HL-60 (cell line): ENCODE measurements at regions not wholly inside any gene's neighbourhood (a gene's known extent, or its start where the extent isn't known, plus 50 kb on each side); places are given as distances from the start of the nearest gene placed in this dataset.

Experiments
- GABPA ChIP-seq: IDR thresholded peaks from 2 replicates; pipeline ENCODE4 v1.6.1; 2012; ENCODE audit warnings: low read depth
- POLR2AphosphoS5 ChIP-seq: IDR thresholded peaks from 2 replicates; pipeline ENCODE4 v1.6.1; 2012; ENCODE audit warnings: low read depth
- TF ChIP-seq, protein P1 (sequence below): IDR thresholded peaks from one replicate; pipeline ENCODE4 v1.5.1; 2011; ENCODE audit warnings: low read length, control low read depth, inconsistent platforms; ENCODE audit not compliant: insufficient read depth

DNA sequence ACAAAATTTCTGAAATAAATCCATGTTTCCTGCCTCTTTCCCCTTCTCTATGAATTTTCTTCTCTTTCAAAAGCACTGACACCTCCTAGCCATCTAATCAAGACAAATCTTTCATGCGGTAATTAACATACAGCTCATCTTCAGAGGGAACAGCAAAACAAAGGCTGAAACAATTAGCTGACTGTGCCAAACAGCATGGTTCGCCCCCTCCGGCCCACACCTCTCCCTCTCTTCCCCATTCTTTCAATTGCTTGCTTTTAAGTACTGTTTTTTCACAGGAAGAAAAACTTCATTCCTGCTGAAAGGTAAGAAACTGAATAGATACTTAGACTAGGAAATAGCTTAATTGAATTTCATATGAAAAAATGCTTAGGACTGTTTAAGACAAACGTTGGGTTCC, 291.1 kb upstream of the NOCT start:
- TF ChIP-seq, protein P1, sequence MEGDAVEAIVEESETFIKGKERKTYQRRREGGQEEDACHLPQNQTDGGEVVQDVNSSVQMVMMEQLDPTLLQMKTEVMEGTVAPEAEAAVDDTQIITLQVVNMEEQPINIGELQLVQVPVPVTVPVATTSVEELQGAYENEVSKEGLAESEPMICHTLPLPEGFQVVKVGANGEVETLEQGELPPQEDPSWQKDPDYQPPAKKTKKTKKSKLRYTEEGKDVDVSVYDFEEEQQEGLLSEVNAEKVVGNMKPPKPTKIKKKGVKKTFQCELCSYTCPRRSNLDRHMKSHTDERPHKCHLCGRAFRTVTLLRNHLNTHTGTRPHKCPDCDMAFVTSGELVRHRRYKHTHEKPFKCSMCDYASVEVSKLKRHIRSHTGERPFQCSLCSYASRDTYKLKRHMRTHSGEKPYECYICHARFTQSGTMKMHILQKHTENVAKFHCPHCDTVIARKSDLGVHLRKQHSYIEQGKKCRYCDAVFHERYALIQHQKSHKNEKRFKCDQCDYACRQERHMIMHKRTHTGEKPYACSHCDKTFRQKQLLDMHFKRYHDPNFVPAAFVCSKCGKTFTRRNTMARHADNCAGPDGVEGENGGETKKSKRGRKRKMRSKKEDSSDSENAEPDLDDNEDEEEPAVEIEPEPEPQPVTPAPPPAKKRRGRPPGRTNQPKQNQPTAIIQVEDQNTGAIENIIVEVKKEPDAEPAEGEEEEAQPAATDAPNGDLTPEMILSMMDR = no peak
- TF ChIP-seq POLR2AphosphoS5 = no peak
- TF ChIP-seq GABPA = no peak
